ENCODE measurements at regions not wholly inside any gene's neighbourhood (a gene's known extent, or its start where the extent isn't known, plus 50 kb on each side); places are given as distances from the start of the nearest gene placed in this dataset.

DNA sequence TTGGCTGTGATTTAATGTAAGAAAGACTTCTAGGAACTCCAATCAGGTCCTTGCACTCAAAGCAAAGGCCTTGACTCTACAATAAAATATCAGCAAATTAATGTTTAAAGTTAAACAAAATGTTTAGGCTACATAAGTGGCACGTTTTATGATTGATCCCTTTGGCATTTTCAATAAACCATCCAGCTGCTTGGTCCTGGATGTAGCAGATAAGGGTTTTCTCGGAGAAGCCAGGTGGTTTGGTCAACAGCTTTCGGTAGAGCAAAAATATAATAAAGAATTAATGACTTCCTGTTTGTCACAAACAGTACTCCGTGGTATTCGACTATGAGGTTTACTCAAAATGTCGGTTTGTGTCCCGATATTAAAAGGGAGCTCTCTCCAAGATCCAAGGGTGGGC, 95.8 kb downstream of the GEMIN8 start:
- no peaks in the 10 kb centered on the region for H3K9me3 ChIP-seq (ENCODE audit: low read length)
- ChIA-PET POLR2A (no interaction called here), CTCF (ENCODE audit: unreplicated experiment) (interaction anchor here (0.6 kb wide), 1 partner anchor 22 kb away, joined by 3 read pairs; no protein-coding TSS in a partner anchor)
- H3K36me3 ChIP-seq (ENCODE audit: insufficient read depth, low read length): no peaks in the 10 kb centered on the region
- no peaks in the 10 kb centered on the region for H3K4me1 ChIP-seq (ENCODE audit: insufficient read depth, low read length, poor library complexity, severe bottlenecking)
- TF ChIP-seq, protein P1, sequence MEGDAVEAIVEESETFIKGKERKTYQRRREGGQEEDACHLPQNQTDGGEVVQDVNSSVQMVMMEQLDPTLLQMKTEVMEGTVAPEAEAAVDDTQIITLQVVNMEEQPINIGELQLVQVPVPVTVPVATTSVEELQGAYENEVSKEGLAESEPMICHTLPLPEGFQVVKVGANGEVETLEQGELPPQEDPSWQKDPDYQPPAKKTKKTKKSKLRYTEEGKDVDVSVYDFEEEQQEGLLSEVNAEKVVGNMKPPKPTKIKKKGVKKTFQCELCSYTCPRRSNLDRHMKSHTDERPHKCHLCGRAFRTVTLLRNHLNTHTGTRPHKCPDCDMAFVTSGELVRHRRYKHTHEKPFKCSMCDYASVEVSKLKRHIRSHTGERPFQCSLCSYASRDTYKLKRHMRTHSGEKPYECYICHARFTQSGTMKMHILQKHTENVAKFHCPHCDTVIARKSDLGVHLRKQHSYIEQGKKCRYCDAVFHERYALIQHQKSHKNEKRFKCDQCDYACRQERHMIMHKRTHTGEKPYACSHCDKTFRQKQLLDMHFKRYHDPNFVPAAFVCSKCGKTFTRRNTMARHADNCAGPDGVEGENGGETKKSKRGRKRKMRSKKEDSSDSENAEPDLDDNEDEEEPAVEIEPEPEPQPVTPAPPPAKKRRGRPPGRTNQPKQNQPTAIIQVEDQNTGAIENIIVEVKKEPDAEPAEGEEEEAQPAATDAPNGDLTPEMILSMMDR (conservative IDR thresholded peaks at IDR 0.05; ENCODE audit: low read length): no peak
- no peak for TF ChIP-seq EZH2phosphoT487 (IDR thresholded peaks at IDR 0.05; ENCODE audit: borderline replicate concordance, low read depth, low read length)
- H3K4me2 ChIP-seq (ENCODE audit: low read length): no peak overlapping the region
- intact Hi-C loops (cut with micrococcal nuclease; ENCODE audit: unreplicated experiment): no loop called here
- H3K79me2 ChIP-seq (ENCODE audit: insufficient read depth, low read depth, low read length): no peaks in the 10 kb centered on the region
- H3K4me3 ChIP-seq (ENCODE audit: low read depth, low read length, poor library complexity, severe bottlenecking): no peak overlapping the region
- BruUV-seq (replicated peaks): no TSS peak
- no peak overlapping the region for H3K27ac ChIP-seq (ENCODE audit: low read depth, low read length, poor library complexity, severe bottlenecking)
- DNase-seq (ENCODE audit: low spot score): no peak
- no peaks in the 10 kb centered on the region for H4K20me1 ChIP-seq (ENCODE audit: insufficient read depth, low read length)
- H3K9me2 ChIP-seq (ENCODE audit: insufficient read depth, low read length): no peaks in the 10 kb centered on the region
- H2AFZ ChIP-seq (ENCODE audit: low read length): no peak overlapping the region

DNA sequence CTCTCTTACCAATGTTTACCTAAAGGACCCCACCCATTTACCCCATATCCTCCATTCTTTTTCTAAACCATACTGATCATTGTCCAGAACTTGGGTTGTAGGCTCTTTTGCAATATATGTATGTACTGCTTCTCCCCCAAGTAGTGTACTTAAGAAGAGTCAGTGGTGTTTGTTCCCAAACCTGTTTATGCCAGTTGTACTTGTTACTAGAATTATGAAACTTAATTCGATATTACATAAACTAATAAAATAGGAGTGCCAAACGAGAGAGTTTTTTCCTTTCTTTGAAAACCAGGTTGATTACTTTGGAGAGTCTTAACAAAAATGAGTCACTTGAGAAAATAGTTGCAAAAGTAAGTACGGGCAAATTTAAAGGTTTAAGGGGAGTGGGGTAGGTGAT, 96.3 kb downstream of the GEMIN8 start:
- no peaks in the 10 kb centered on the region for H3K9me3 ChIP-seq (ENCODE audit: low read length)
- no peak overlapping the region for H2AFZ ChIP-seq (ENCODE audit: low read length)
- H3K9me2 ChIP-seq (ENCODE audit: insufficient read depth, low read length): no peaks in the 10 kb centered on the region
- intact Hi-C loops (cut with micrococcal nuclease; ENCODE audit: unreplicated experiment): no loop called here
- H3K79me2 ChIP-seq (ENCODE audit: insufficient read depth, low read depth, low read length): no peaks in the 10 kb centered on the region
- no peaks in the 10 kb centered on the region for H4K20me1 ChIP-seq (ENCODE audit: insufficient read depth, low read length)
- no TSS peak for BruUV-seq (replicated peaks)
- no peak overlapping the region for H3K4me3 ChIP-seq (ENCODE audit: low read depth, low read length, poor library complexity, severe bottlenecking)
- H3K36me3 ChIP-seq (ENCODE audit: insufficient read depth, low read length): no peaks in the 10 kb centered on the region
- H3K4me2 ChIP-seq (ENCODE audit: low read length): no peak overlapping the region
- ChIA-PET CTCF (ENCODE audit: unreplicated experiment) (no interaction called here), POLR2A (no interaction called here)
- H3K4me1 ChIP-seq (ENCODE audit: insufficient read depth, low read length, poor library complexity, severe bottlenecking): no peaks in the 10 kb centered on the region
- DNase-seq (ENCODE audit: low spot score): no peak
- TF ChIP-seq, protein P1 (conservative IDR thresholded peaks at IDR 0.05; ENCODE audit: low read length): no peak
- no peak for TF ChIP-seq EZH2phosphoT487 (IDR thresholded peaks at IDR 0.05; ENCODE audit: borderline replicate concordance, low read depth, low read length)
- H3K27ac ChIP-seq (ENCODE audit: low read depth, low read length, poor library complexity, severe bottlenecking): no peak overlapping the region

DNA sequence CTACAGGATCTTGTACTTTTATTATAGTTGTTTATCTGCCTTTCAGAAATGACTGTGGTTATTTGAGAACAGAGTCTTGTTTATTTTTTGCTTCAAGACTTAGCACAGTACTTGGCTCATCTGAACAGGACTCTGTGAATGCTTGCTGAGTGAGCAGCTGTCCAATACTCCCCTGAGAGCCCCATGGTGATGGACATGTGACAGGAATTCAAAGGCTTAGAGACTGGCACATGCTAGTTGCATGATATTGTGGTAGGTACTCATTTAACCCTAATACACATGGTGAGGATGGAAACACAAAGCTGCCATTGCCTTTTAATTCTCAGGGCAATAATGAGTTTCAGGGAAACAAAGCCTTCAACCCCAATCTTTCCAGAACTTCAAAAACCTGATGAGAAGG, 97.3 kb downstream of the GEMIN8 start:
- H3K4me2 ChIP-seq (ENCODE audit: low read length): no peak overlapping the region
- no TSS peak for BruUV-seq (replicated peaks)
- no peaks in the 10 kb centered on the region for H3K79me2 ChIP-seq (ENCODE audit: insufficient read depth, low read depth, low read length)
- no peak overlapping the region for H3K27ac ChIP-seq (ENCODE audit: low read depth, low read length, poor library complexity, severe bottlenecking)
- no peaks in the 10 kb centered on the region for H3K4me1 ChIP-seq (ENCODE audit: insufficient read depth, low read length, poor library complexity, severe bottlenecking)
- ChIA-PET CTCF (ENCODE audit: unreplicated experiment) (no interaction called here), POLR2A (interaction anchor here (0.6 to 0.7 kb wide), 2 partner anchors 561 to 1303 kb away, joined by 3 to 4 read pairs; no protein-coding TSS in a partner anchor)
- no peak for DNase-seq (ENCODE audit: low spot score)
- H3K9me2 ChIP-seq (ENCODE audit: insufficient read depth, low read length): no peaks in the 10 kb centered on the region
- H3K9me3 ChIP-seq (ENCODE audit: low read length): no peaks in the 10 kb centered on the region
- no peak overlapping the region for H2AFZ ChIP-seq (ENCODE audit: low read length)
- no peaks in the 10 kb centered on the region for H3K36me3 ChIP-seq (ENCODE audit: insufficient read depth, low read length)
- H4K20me1 ChIP-seq (ENCODE audit: insufficient read depth, low read length): no peaks in the 10 kb centered on the region
- no peak overlapping the region for H3K4me3 ChIP-seq (ENCODE audit: low read depth, low read length, poor library complexity, severe bottlenecking)
- intact Hi-C loops (cut with micrococcal nuclease; ENCODE audit: unreplicated experiment): no loop called here
- TF ChIP-seq EZH2phosphoT487 (IDR thresholded peaks at IDR 0.05; ENCODE audit: borderline replicate concordance, low read depth, low read length): no peak
- TF ChIP-seq, protein P1 (conservative IDR thresholded peaks at IDR 0.05; ENCODE audit: low read length): no peak

Data from OCI-LY7 (cell line).